Mononuclear cell (primary cell): ENCODE measurements at regions not wholly inside any gene's neighbourhood (a gene's known extent, or its start where the extent isn't known, plus 50 kb on each side); places are given as distances from the start of the nearest gene placed in this dataset.

Experiments used
- H3K27me3 ChIP-seq: 2 replicates; pipeline ENCODE4 v1.6.0; 2011; ENCODE audit warnings: low read length, control low read depth; ENCODE audit not compliant: insufficient read depth
- H3K4me1 ChIP-seq: 2 replicates; pipeline ENCODE4 v1.5.1; 2011; ENCODE audit warnings: mild to moderate bottlenecking, low read length, control low read depth; ENCODE audit not compliant: insufficient read depth
- H3K4me3 ChIP-seq: 2 replicates; pipeline ENCODE4 v1.5.1; 2011; ENCODE audit warnings: mild to moderate bottlenecking, low read length, moderate library complexity
- H3K9me3 ChIP-seq: 2 replicates; pipeline ENCODE4 v1.5.1; 2011; ENCODE audit warnings: low read depth, mild to moderate bottlenecking, control low read depth, low read length

GRCh38 chr17:77498791-77499698, 358.3 kb downstream of the SEC14L1 start:
- H3K4me3 ChIP-seq, result no peak overlapping the region
- H3K4me1 ChIP-seq, result peaks cover 14% of the 10 kb centered on the region

GRCh38 chr17:77499699-77500435, 359.1 kb downstream of the SEC14L1 start:
- Histone ChIP-seq H3K9me3 (no peaks in the 10 kb centered on the region), H3K4me1 (peaks cover 6% of the 10 kb centered on the region), H3K4me3 (no peak overlapping the region), H3K27me3 (no peaks in the 10 kb centered on the region)

More at GRCh38 chr17:77498791-77499698, 358.3 kb downstream of the SEC14L1 start:
- Histone ChIP-seq H3K9me3 (no peaks in the 10 kb centered on the region), H3K27me3 (no peaks in the 10 kb centered on the region)

DNA sequence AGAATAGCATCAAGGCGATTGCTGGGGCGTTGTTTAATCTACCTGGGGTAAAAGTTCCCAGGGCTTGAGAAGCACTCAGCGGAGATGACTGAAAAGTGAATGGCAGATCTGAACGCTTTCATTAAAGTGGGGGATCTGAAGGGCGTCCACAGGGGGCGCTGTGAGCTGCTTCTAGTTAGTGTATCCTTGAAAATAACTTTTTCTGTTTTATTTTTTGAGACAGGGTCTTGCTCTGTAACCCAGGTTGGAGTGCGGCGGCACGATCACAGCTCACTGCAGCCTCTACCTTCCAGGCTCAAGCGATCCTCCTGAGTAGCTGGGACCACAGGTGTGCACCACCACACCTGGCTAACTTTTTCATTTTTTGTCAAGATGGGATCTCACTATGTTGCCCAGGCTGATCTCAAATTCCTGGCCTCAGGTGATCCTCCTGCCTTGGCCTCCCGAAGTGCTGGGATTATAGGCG, 360.4 kb downstream of the SEC14L1 start:
- Histone ChIP-seq H3K4me1 (no peaks in the 10 kb centered on the region), H3K4me3 (no peak overlapping the region), H3K9me3 (no peaks in the 10 kb centered on the region), H3K27me3 (no peaks in the 10 kb centered on the region)

GRCh38 chr17:77501751-77502625, 361.2 kb downstream of the SEC14L1 start:
- Histone ChIP-seq H3K4me3 (no peak overlapping the region), H3K9me3 (no peaks in the 10 kb centered on the region), H3K4me1 (no peaks in the 10 kb centered on the region), H3K27me3 (no peaks in the 10 kb centered on the region)

DNA sequence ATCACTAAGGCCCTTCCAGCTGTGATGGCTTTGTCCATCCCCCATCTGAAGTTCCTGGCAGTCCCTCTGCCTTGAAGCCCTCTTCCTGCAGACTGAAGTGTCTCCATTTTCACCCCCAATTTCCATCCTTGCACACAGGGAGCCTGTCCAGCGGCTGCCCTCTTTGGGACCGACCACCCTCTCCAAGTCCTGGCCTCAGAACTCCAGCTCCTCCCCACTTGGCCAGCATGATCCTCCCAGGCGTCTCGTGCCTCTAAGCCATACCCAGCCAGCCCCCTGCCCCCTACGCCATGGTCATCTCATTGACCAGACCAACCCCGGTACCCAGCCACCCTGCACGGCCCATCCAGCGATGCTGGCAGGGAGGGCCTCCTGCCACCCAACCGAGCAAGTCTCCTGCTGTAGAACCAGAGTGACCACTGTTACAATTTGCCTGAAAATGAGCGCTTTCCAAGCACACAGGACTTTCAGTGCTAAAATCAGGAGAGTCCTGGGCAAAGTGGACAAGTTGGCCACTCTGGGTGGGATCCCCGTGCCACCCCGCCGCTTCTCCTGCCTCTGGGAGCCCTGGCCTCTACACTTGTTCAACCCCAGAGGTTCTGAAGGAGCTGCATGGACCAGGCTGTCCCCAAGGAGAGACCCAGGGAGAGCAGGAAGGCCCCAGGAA, 362.0 kb downstream of the SEC14L1 start:
- Histone ChIP-seq H3K27me3 (no peaks in the 10 kb centered on the region), H3K4me3 (no peak overlapping the region), H3K4me1 (no peaks in the 10 kb centered on the region), H3K9me3 (no peaks in the 10 kb centered on the region)

DNA sequence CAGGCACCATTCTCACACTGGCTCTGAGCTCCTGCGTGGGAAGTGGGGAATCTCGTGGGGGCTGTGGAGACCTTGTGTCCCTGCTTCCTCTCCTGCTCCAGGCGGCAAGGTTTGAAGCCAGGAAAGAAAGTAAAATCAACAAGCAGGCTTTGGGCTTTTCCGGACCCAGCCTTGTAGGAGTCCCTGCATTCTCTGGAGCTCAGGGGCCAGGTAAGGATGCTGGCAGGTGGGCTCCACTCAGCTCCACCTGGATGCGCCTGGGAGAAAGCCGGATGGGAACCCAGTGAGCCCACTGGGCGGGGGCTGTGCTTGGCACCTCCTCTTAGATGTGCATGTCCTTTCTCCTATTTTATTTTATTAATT, 362.5 kb downstream of the SEC14L1 start:
- Histone ChIP-seq H3K27me3 (no peaks in the 10 kb centered on the region), H3K4me3 (no peak overlapping the region), H3K9me3 (no peaks in the 10 kb centered on the region)

DNA sequence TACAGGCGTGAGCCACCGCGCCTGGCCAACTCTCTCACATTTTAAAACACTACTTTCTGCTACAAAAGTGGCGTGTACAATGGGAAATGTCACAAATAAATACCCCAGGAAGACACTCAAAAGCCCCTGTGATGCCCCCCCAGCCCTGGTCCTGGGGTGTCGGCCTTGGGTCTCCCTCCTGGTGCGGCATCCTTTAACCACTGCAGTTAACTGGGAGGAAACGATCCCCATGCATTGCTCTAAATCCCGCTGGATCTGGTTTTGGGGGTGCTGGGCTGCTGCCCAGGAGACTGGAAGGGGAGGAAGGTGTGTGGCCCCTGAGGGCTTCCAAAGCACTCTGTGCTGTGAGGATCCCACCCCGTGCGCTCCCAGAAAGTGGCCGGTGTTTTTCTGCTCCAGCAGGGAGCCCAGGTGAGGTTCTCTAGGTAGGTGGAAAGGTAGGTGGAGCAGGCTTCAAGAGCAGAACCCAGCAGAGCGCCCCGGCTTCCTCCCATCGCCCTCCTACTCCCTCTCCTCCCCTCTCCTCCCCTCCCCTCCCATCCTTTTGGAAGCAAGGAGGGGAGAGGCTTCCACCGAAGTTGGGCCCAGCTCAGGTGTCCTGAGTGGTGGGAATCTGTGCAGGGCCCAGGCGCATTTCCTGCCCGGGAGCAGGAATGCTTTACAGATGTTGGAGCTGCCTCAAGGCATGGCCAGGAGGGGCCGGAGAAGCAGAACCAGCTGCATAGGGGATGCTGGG, 363.3 kb downstream of the SEC14L1 start:
- no peaks in the 10 kb centered on the region for H3K27me3 ChIP-seq
- H3K4me3 ChIP-seq, result no peak overlapping the region
- no peaks in the 10 kb centered on the region for H3K4me1 ChIP-seq
- H3K9me3 ChIP-seq, result no peaks in the 10 kb centered on the region

More for the DNA sequence above, 362.5 kb downstream of the SEC14L1 start:
- no peaks in the 10 kb centered on the region for H3K4me1 ChIP-seq

DNA sequence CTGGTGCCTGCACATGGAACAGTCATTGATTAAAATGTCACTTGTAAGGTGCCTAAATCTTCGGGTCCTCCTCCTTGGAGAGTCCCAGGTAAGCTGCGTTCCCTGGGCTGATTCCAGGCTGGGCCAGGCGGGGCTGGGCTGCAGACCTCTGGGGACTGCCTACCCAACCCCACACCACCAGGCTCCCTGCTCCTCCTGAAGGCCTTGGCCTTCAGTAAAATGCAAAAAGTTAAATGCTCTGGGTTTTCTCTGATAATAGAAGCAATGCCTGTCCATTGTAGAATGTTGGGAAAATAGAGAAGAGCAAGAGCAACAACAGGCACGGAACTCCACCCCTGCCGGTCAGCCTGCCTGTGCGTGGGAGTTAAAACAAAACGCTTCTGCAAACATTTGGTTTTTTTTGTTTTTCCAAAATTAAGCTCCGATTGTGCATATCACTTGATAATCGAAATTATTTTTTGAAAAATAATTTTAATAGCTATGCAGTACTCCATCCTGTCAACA, 363.9 kb downstream of the SEC14L1 start:
- Histone ChIP-seq H3K27me3 (no peaks in the 10 kb centered on the region), H3K4me3 (no peak overlapping the region), H3K9me3 (no peaks in the 10 kb centered on the region), H3K4me1 (no peaks in the 10 kb centered on the region)

- no peak overlapping the region for H3K4me3 ChIP-seq
- no peaks in the 10 kb centered on the region for H3K9me3 ChIP-seq
- no peaks in the 10 kb centered on the region for H3K4me1 ChIP-seq
- no peaks in the 10 kb centered on the region for H3K27me3 ChIP-seq
Measured at GRCh38 chr17:77505181-77505639, 364.4 kb downstream of the SEC14L1 start.

DNA sequence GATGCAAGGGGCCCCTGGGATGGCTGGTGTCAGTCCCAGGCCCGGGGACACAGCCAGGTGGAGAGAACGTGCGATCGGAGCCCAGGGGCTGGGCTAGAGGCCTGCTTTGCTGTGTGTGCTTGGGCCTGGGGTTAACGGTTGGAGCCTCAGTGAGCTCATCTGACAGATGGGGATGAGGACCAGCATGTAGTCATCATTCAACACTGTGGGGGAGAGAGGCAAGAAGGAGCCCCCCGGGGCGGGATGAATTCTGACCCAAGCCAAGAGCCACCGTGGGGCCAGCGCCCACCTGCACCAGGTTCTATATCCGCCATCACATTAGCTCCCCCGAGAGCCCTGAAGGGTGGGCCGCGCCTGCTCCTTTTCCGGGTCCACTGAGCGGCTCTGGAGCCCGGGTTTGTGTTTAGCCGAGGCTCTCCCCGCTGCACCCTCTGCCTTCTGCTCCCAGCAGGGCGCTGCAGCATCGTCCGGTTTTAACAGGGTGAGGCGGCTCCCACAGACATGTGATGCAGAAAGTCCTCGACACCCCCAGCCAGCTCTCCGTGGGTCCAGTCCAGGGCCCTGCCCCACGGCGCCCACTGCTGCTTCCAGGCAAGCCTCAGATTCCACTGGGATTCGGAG, 365.7 kb downstream of the SEC14L1 start:
- H3K27me3 ChIP-seq, result no peaks in the 10 kb centered on the region
- no peak overlapping the region for H3K4me3 ChIP-seq
- H3K4me1 ChIP-seq, result no peaks in the 10 kb centered on the region
- H3K9me3 ChIP-seq, result peaks cover 3% of the 10 kb centered on the region

DNA sequence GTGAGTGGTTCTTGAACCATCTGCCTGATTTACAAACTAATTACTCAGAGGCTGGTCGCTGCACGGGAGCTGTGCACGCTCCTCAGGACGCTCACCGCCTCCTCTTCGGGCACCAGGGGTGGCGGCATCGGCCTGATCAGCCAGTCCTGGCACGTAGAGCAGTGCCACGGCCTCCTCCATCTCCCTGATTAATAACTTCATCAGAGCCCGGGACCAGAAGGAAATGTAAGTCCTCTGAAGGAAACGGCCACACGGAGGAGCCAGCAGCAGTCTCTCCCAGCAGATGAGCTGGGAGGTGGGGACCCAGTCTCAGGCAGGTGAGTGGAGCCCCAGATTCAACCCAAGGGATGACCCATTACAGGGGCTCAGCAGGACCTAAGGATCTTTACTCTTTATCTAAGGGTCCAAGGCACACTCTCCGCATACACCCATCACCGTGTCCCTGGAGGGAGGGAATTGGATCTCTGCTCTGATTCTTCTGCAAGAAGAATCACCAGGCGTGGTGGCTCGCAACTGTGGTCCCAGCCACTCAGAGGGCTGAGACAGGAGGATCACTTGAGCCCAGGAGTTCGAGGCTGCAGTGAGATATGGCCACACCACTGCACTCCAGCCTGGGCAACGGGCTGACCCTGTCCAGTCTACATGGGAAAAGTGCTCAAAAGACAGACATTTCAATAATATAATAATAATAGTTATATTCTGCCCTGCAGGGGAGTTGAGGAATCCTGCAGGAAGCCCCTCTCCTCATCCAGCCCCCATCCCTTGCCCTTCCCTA, 366.5 kb downstream of the SEC14L1 start:
- no peaks in the 10 kb centered on the region for H3K4me1 ChIP-seq
- peaks cover 8% of the 10 kb centered on the region for H3K9me3 ChIP-seq
- no peaks in the 10 kb centered on the region for H3K27me3 ChIP-seq
- no peak overlapping the region for H3K4me3 ChIP-seq

GRCh38 chr17:77508047-77508715, 367.4 kb downstream of the SEC14L1 start:
- no peaks in the 10 kb centered on the region for H3K4me1 ChIP-seq
- peaks cover 8% of the 10 kb centered on the region for H3K9me3 ChIP-seq
- H3K4me3 ChIP-seq, result no peak overlapping the region
- H3K27me3 ChIP-seq, result no peaks in the 10 kb centered on the region
